ENCODE measurements at regions not wholly inside any gene's neighbourhood (a gene's known extent, or its start where the extent isn't known, plus 50 kb on each side); places are given as distances from the start of the nearest gene placed in this dataset.
"Not testable (repeated sequence)": the region's sequence is repeated elsewhere in the genome, so short reads cannot be mapped to it uniquely, and the experiment has no call there.

GRCh38 chr1:70556541-70556940 lies 145.5 kb downstream of the CTH start:
- DNase-seq (ENCODE audit: low read depth): no peak

GRCh38 chr1:70567167-70567566 lies 156.1 kb downstream of the CTH start:
- DNase-seq (ENCODE audit: low read depth): no peak

GRCh38 chr1:70571191-70571590 lies 160.1 kb downstream of the CTH start:
- DNase-seq (ENCODE audit: low read depth): no peak

DNA sequence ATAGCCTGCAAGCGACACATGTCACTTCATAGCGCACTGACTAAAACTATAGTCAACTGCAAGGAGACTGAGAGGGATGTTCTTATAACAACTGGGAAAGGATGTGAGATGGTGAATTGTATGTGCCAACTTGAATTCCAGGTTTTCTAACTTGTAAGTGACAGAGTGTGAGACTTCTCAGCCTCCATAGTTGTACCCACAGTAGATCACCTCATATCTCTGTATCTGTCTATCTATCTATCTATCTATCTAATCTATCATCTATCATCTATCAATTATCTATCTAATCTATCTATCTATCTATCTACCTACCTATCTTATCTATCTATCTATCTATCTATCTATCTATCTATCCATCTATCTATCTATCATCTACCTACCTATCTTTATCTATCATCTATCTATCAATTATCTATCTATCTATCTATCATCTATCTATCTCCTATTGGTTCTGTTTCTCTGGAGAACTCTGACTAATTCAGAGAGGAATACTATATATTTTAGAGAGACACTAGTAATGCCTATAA lies 162.3 kb downstream of the CTH start:
- DNase-seq (ENCODE audit: low read depth): no peak

GRCh38 chr1:70581661-70582060 lies 170.6 kb downstream of the CTH start:
- no peak for DNase-seq (ENCODE audit: low read depth)

DNA sequence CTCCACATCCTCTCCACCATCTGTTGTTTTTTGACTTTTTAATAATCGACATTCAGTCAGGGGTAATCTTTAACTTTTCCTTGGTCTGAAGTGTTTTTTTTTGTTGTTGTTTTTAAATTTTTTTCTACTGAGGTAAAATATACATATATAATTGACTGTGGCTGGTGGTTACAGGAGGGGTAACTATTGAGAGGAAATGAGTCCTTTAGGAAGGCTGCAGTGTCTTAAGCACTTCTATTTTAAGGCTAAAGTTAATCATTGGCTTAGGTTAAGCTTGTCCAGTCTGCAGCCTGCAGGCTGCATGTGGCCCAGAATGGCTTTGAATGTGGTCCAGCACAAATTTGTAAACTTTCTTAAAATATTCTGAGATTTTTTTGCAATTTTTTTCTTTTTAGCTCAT lies 172.5 kb downstream of the CTH start:
- no peak for DNase-seq (ENCODE audit: low read depth)

GRCh38 chr1:70586046-70586445 lies 175.0 kb downstream of the CTH start:
- DNase-seq (ENCODE audit: low read depth): no peak

- DNase-seq (ENCODE audit: low read depth): no peak
Measured at GRCh38 chr1:70587872-70588366, 176.9 kb downstream of the CTH start.

- DNase-seq (ENCODE audit: low read depth): not testable (repeated sequence)
Measured at GRCh38 chr1:70593551-70593950, 182.5 kb downstream of the CTH start.

- DNase-seq (ENCODE audit: low read depth): no peak
Measured at GRCh38 chr1:70608815-70609214, 197.7 kb downstream of the CTH start.

DNA sequence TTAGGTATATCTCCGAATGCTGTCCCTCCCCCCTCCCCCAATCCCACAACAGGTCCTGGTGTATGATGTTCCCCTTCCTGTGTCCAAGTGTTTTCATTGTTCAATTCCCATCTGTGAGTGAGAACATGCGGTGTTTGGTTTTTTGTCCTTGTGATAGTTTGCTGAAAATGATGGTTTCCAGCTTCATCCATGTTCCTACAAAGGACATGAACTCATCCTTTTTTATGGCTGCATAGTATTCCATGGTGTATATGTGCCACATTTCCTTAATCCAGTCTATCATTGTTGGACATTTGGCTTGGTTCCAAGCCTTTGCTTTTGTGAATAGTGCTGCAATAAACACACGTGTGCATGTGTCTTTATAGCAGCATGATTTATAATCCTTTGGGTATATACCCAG lies 199.1 kb downstream of the CTH start:
- DNase-seq (ENCODE audit: low read depth): not testable (repeated sequence)

DNA sequence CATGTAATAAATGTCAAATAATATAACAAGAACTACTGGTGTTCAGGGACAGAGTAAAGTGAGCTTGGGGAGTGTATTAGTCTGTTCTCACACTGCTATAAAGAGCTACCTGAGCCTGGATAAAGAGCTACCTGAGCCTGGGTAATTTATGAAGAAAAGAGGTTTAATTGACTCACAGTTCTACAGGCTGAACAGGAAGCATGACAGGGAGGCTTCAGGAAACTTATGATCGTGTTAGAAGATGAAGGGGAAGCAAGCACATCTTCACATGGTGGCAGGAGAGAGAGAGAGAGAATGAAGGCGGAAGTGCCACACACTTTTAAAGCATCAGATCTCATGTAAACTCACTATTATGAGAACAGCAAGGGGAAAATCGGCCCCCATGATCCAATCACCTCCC lies 205.9 kb downstream of the CTH start:
- no peak for DNase-seq (ENCODE audit: low read depth)

- no peak for DNase-seq (ENCODE audit: low read depth)
Measured at GRCh38 chr1:70617728-70618127, 206.7 kb downstream of the CTH start.

DNA sequence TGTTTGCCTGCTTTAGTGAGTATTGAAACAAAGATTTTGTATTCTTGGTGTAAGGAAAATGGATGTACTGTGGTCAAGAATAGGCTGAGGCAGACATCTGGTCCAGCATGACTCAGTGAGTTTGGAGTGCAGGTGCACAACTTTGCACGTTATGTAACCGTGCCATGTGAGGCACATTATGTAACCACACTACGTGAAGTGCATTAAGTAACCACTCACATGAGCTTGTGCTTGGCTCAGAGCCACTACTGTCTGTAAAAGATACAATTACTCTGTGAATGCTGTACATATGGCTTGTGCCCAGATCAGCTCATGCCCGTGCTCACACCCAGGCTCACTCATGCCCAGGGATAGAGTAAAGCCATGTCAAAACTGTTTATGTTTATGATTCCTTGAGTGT lies 216.8 kb downstream of the CTH start:
- DNase-seq (ENCODE audit: low read depth): no peak

GRCh38 chr1:70628973-70629372 lies 217.9 kb downstream of the CTH start:
- no peak for DNase-seq (ENCODE audit: low read depth)

- no peak for DNase-seq (ENCODE audit: low read depth)
Measured at GRCh38 chr1:70633004-70633403, 221.9 kb downstream of the CTH start.

- DNase-seq (ENCODE audit: low read depth): no peak
Measured at GRCh38 chr1:70635868-70636267, 224.8 kb downstream of the CTH start.

- DNase-seq (ENCODE audit: low read depth): no peak
Measured at GRCh38 chr1:70641868-70642267, 230.8 kb downstream of the CTH start.

DNA sequence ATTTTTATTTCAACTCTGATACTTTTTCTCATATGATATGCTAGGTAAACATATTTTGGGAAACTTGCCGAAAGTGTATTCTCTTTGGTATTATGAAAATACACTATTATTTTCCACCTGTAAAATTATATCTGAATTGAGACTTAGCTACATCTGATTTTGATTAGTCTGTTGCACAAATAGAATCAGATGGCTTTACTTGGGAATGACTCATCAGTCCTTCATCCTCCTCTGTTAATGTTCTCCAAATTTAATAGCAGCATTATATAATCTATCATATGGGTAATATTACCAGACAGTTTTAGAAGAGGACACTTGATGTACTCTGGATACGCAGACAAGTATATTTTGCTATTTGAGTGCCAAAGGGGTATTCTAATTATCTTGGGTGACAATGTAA lies 245.3 kb downstream of the CTH start:
- no peak for DNase-seq (ENCODE audit: low read depth)

DNA sequence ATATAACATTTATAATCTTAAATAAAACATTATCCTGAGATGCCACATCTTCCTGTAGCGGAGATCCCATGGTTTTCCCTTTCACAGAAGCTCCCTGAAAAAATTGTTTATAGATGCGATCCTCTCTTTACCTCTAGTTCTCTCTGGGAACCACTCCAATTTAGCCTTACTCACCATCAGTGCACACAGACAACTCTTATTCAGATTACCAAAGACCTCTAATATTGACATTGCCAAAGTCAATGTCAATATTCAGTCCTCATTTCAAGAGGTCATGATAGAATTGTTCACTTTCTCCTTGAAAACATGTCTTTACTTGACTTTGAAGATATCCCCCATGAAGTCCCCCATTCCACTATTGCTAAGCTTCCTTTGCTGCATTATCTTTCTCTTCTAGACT lies 248.8 kb downstream of the CTH start:
- DNase-seq (ENCODE audit: low read depth): no peak

DNA sequence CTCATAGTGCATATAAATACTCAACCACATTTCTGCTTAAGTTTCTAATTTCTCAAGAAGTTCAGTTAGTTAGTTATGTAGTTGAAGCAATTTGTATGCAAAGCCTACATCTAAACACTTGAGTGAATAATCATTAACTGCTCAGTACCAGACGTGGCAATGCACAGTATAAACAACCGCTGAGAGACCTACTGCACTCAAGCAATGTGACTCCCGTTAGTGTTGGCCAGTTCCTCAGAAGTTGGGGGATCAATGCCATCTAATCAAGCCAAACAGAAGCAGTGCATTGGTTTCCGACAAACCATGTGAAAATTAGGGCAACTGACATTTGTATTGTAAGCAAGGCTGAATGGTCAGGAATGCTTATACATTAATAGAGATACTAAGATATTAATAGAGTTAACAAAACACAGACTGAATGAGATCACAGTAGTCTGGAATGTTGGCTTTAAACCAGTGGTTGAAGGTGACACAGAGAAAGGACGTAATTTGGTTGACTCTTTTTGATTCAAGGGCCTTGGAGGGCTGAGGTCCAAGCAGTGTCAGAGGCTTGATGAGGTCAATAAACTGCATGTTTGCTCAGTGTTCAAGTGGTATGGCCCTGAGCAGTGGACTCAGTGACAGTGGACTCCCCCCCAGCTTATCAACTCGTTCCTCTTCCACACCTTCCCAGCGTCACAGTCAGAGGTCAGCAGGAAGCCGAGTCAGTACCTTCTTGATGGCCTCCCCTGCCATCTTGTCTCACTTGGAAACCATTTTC lies 255.5 kb downstream of the CTH start:
- no peak for DNase-seq (ENCODE audit: low read depth)

DNA sequence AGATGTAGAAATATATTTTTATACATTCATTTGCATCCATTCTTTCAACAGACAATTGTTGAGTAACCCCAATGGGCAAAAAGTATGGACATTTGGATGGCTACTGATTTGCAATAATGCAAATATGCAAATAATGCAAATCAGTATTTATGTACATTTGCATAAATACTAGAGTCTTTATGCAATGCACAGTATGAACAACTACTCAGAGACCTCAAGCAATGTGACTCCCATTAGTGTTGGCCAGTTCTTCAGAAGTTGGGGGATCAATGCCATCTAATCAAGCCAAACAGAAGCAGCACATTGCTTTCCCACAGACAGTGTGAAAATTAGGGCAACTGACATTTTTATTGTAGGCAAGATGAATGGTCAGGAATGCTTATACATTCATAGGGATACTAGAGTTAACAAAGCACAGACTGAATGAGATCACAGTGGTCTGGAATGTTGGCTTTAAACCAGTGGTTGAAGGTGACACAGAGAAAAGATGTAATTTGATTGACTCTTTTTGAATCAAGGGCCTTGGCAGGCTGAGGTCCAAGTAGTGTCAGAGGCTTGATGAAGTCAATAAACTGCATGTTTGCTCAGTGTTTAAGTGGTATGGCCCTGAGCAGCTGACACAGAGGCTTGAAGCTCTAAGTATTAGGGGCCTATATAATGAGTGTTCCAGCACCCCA lies 256.6 kb downstream of the CTH start:
- DNase-seq (ENCODE audit: low read depth): no peak

DNA sequence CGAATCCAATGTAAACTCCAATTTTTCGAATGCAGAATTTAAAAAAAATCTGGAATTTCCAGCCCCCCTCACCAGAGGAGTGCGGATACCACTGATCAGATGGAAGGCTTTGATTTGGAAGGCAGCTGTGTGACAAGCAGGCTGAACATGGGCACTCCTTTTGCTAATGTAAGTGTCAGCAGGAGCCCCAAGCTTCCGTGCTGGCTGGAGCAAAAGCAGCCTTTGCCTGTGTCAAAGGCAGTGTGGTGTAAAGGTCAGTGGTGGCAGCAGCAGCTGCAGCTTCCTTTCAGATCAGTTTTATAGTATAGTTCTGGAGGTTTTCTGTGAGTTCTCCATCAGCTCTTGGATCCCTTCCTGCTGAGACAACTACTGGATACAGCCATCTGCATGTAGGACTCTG lies 259.9 kb downstream of the CTH start:
- DNase-seq (ENCODE audit: low read depth): no peak

Data from fibroblast of the conjunctiva (primary cell).